ENCODE measurements at regions not wholly inside any gene's neighbourhood (a gene's known extent, or its start where the extent isn't known, plus 50 kb on each side); places are given as distances from the start of the nearest gene placed in this dataset.

- TF ChIP-seq CTCF (IDR thresholded peaks at IDR 0.05; ENCODE audit: low read depth, low read length, poor library complexity, severe bottlenecking): no peak
- TF ChIP-seq EZH2phosphoT487 (IDR thresholded peaks at IDR 0.05; ENCODE audit: borderline replicate concordance, low read length): no peak
These were observed 213.6 kb upstream of the VEGFC start for GRCh38 chr4:177006331-177006730.
